Activated CD4-positive, alpha-beta T cell treated with anti-CD3 and anti-CD28 coated beads, Interleukin-2, amount 50 U/mL, for 1 hour (primary cell): ENCODE measurements at regions not wholly inside any gene's neighbourhood (a gene's known extent, or its start where the extent isn't known, plus 50 kb on each side); places are given as distances from the start of the nearest gene placed in this dataset.
"Not testable (repeated sequence)": the region's sequence is repeated elsewhere in the genome, so short reads cannot be mapped to it uniquely, and the experiment has no call there.

ENCODE experiments used
- DNase-seq: peaks from one replicate; pipeline ENCODE4 v3.0.0-alpha.2; 2020

GRCh38 chr13:79187917-79188690 lies 218.0 kb downstream of the RBM26 start:
- DNase-seq, result no peak

- DNase-seq, result no peak
Observed at GRCh38 chr13:79185580-79185979, 220.5 kb downstream of the RBM26 start.

DNA sequence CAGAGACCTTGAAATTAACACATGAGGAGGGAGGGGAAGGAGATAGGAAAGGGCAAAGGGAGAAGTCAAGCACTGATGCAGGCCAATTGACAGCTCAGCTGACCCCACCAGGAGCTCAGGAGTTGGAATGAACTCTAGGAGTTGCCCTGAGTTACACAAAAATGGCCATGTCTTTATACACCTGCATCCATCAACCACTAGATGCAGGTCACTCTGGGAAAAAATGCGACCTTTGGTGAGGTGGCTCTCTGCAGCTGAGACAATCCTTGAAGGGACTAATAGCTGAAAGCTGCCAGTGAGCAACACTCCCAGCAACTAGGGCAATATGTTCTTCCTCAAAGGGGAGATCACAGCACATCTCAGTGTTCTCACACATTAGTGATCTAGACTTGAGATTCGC lies 222.8 kb downstream of the RBM26 start:
- DNase-seq, result no peak

DNA sequence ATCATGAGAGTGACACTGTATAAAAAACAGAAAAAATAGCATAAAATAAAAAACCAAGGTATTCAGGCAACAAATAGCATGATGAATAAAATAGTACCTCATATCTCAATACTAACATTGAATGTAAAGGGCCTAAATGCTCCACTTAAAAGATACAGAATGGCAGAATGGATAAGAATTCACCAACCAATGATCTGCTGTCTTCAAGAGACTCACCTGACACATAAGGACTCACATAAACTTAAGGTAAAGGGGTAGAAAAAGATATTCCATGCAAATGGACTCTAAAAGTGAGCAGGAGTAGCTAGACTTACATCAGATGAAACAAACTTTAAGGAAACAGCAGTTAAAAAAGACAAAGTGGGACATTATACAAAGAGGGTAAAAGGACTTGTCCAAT lies 232.4 kb downstream of the RBM26 start:
- not testable (repeated sequence) for DNase-seq

GRCh38 chr13:79172924-79173323 lies 233.1 kb downstream of the RBM26 start:
- DNase-seq, result not testable (repeated sequence)

- DNase-seq, result no peak
Observed at GRCh38 chr13:79171141-79172061, 234.7 kb downstream of the RBM26 start.

DNA sequence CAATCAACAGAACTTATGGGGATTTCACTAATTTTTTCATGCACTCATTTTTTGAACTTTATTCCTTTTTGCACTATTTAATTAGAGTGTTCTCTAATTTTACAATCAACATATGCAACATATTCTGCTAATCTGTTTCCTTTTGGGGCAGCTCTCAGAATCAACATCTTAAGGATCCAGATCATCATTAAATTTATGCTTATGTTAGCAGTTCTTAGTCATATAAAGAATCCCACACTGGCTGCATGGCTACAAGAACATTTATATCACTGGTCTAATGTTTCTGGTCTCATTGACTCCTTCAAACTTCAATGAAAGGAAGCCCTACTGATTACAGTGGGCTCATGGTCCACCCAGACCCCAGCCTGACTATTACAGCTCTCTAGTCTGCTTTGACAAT lies 245.2 kb downstream of the RBM26 start:
- no peak for DNase-seq

DNA sequence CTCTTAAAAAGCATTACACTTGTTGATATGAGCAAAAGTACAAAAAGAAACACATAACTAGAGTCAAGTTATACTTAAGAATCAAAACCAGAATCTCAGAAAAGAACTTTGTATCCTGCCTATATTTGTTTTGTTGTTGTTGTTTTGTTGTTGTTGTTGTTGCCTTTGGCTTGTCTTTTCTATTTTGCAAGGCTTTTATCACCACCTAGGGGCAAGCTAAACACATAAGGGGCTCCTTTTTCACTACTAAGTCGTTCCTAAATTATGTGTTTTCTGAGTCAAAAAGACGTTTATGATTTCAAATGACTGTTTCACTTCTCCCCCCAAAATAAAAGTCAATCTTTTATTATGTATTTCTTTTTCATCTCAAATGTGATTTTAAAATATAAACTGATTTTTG lies 250.2 kb downstream of the RBM26 start:
- no peak for DNase-seq

DNA sequence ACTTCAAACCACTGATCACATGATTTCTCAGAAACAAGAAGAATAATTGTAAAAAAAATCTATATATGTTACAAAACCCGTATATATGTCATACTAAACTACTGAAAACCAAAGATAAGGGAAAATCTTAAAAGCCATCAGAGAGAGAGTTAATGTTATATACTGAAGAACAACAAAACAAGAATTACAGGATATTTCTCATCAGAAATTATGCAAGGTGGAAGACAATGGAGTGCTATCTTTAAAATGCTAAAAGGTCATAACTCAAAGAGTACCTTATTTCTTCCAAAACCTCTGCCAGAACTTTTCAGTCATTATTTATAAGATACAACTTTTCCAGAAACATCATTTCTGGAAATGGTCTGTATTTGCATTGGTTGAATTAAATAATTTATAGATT lies 256.8 kb downstream of the RBM26 start:
- DNase-seq, result no peak

- DNase-seq, result no peak
Observed at GRCh38 chr13:79141082-79141481, 265.0 kb downstream of the RBM26 start.

DNA sequence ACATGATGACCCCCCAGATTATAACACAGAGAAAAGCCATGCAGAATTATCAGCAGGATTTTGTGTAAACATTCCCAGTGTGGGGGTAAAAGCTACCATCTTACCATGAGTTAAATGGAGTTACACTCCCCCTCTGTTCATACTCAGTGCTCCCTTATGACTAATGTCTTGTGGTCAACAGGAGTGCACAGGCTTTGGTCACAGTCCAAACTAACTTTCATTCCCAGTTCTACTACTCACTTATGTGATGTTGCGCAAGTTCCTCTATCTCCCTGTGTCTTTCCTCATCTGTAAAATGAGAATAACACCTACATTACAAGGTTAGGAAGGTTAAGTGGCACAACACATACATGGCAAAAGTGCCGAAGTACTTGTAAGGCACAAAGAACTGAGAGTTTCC lies 277.9 kb downstream of the RBM26 start:
- DNase-seq, result no peak

DNA sequence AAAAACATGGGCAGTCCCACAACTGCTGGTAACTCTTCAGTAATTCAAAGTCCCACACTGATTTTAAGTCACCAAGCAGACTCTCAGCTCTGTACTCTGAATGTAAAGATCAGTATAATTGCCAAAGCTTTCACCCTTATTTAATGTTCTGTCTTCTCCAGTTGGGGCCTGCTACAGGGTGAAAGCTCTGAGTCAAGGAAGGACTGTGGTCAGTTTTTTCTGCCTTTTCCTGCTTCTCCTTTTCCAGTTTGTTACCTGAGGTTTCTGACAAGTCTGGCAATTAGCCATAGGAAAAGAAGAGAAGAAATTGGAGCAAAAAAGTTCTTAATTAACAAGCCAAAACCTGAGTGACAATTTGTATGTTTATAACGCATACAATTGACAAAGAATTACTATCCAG lies 279.3 kb downstream of the RBM26 start:
- no peak for DNase-seq

GRCh38 chr13:79124183-79124582 lies 281.9 kb downstream of the RBM26 start:
- no peak for DNase-seq

- DNase-seq, result no peak
Observed at GRCh38 chr13:79121286-79121685, 284.8 kb downstream of the RBM26 start.

- no peak for DNase-seq
Observed at GRCh38 chr13:79119578-79120107, 286.4 kb downstream of the RBM26 start.

- no peak for DNase-seq
Observed at GRCh38 chr13:79112016-79112415, 294.0 kb downstream of the RBM26 start.

GRCh38 chr13:79108914-79109643 lies 297.0 kb downstream of the RBM26 start:
- no peak for DNase-seq

DNA sequence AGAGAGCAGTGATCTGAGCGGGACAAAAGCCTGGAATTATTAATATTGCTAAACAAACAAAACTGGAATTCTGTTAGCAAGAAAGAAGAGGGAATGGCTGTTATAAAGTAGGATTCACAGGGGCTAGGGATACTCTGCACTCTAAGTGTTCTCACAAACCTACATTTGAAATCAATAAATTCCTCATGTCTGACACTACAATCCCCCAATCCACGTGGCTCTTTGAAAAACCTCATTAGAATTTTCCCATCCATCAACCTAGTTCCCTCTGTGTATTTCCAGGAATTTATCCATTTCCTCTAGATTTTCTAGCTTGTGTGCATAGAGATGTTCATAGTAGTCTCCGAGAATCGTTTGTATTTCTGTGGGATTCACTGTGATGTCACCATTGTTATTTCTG lies 307.5 kb downstream of the RBM26 start:
- no peak for DNase-seq

- DNase-seq, result no peak
Observed at GRCh38 chr13:79097201-79097600, 308.9 kb downstream of the RBM26 start.

DNA sequence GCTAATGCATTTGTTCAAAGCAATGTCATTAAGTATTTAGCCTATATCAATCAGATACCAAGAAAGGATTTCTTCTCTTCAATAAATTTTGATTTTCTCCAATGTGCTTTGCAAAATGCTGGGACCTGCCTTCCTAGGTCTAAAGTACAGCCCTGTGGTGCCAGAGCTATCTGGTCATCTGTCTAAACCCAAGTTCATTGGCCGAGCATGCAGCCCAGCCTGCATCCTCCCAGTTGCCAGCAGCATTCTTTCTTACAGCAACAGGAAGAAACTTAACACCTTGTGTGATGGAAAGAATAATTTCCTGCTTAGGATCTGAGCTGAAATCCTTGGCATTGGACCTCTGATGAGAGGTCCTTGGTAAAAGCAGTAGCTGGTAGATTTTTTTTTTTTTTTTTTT lies 310.0 kb downstream of the RBM26 start:
- no peak for DNase-seq

DNA sequence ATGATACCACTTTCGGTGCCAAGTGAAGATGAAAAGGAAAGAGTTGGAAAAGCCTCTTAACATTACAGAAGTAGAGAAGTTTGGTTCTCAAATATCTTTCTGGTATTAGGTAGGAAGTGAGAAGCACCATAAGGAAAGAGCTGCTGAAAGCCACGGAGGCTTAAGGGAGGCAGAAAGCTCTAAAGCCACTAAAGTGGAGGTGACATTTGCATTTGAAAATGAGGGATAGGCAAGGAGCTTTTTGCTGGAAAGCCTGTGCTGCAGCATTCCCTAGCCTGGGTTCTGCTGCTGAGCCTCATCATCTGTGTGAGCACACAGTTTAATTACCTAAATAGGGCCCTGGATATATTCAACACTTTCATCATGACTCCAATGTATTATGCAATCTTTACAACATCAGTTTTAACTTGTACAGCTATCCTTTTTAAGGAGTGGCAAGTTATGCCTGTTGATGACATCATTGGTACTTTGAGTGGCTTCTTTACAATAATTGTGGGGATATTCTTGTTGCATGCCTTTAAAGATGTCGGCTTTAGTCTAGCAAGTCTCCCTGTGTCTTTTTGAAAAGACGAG lies 315.4 kb downstream of the RBM26 start:
- DNase-seq, result no peak

GRCh38 chr13:79084802-79085424 lies 321.1 kb downstream of the RBM26 start:
- no peak for DNase-seq
